ENCODE measurements at regions not wholly inside any gene's neighbourhood (a gene's known extent, or its start where the extent isn't known, plus 50 kb on each side); places are given as distances from the start of the nearest gene placed in this dataset.

DNA sequence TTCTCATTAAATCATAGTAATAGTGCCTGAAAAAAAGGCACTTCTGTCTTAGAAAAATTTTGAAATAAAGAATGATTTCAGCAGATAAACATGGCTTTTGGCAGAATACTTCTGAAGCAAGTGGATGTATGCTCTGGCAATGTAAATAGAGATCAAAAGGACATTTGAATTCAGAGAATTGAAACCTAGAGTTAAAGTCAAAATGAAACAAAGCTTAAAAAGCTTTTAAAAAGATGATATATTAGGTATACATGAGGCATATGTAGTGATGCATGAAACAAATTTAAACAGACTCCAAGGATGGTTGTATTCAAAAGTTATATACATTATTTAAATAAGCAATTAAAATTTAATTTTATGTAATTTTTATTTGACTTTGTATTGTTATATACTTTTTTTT lies 1344.5 kb upstream of the TMEFF2 start:
- TF ChIP-seq, protein P1, sequence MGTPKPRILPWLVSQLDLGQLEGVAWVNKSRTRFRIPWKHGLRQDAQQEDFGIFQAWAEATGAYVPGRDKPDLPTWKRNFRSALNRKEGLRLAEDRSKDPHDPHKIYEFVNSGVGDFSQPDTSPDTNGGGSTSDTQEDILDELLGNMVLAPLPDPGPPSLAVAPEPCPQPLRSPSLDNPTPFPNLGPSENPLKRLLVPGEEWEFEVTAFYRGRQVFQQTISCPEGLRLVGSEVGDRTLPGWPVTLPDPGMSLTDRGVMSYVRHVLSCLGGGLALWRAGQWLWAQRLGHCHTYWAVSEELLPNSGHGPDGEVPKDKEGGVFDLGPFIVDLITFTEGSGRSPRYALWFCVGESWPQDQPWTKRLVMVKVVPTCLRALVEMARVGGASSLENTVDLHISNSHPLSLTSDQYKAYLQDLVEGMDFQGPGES (IDR thresholded peaks at IDR 0.05; ENCODE audit: low read depth, low read length): no peak
- TF ChIP-seq ELF1 (IDR thresholded peaks at IDR 0.05) (no peak), EZH2phosphoT487 (IDR thresholded peaks at IDR 0.05; ENCODE audit: borderline replicate concordance, low read depth) (no peak), RCOR1 (IDR thresholded peaks at IDR 0.05; ENCODE audit: low read length) (no peak), POLR2AphosphoS5 (IDR thresholded peaks at IDR 0.05; ENCODE audit: low read depth, low read length) (no peak), MEF2A (IDR thresholded peaks at IDR 0.05; ENCODE audit: borderline replicate concordance, low read depth) (no peak), SIN3A (IDR thresholded peaks at IDR 0.05; ENCODE audit: borderline replicate concordance, low read depth, low read length) (no peak), TAF1 (IDR thresholded peaks at IDR 0.05; ENCODE audit: borderline replicate concordance, low read depth, low read length) (no peak), FOXM1 (IDR thresholded peaks at IDR 0.05; ENCODE audit: low read depth) (no peak)
- TF ChIP-seq, protein P2, sequence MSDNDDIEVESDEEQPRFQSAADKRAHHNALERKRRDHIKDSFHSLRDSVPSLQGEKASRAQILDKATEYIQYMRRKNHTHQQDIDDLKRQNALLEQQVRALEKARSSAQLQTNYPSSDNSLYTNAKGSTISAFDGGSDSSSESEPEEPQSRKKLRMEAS (IDR thresholded peaks at IDR 0.05; ENCODE audit: low read depth): no peak
- TF ChIP-seq, protein P3, sequence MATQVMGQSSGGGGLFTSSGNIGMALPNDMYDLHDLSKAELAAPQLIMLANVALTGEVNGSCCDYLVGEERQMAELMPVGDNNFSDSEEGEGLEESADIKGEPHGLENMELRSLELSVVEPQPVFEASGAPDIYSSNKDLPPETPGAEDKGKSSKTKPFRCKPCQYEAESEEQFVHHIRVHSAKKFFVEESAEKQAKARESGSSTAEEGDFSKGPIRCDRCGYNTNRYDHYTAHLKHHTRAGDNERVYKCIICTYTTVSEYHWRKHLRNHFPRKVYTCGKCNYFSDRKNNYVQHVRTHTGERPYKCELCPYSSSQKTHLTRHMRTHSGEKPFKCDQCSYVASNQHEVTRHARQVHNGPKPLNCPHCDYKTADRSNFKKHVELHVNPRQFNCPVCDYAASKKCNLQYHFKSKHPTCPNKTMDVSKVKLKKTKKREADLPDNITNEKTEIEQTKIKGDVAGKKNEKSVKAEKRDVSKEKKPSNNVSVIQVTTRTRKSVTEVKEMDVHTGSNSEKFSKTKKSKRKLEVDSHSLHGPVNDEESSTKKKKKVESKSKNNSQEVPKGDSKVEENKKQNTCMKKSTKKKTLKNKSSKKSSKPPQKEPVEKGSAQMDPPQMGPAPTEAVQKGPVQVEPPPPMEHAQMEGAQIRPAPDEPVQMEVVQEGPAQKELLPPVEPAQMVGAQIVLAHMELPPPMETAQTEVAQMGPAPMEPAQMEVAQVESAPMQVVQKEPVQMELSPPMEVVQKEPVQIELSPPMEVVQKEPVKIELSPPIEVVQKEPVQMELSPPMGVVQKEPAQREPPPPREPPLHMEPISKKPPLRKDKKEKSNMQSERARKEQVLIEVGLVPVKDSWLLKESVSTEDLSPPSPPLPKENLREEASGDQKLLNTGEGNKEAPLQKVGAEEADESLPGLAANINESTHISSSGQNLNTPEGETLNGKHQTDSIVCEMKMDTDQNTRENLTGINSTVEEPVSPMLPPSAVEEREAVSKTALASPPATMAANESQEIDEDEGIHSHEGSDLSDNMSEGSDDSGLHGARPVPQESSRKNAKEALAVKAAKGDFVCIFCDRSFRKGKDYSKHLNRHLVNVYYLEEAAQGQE (IDR thresholded peaks at IDR 0.05; ENCODE audit: low read depth, low read length): no peak
- Histone ChIP-seq H3K27me3 (ENCODE audit: insufficient read depth) (no peaks in the 10 kb centered on the region), H3K27ac (ENCODE audit: low read depth in 2 of 2, low read length in 1 of 2) (no peak overlapping the region), H3K4me1 (ENCODE audit: control insufficient read depth in 1 of 2, insufficient read depth in 2 of 2, low read depth in 1 of 2, low read length in 1 of 2) (no peaks in the 10 kb centered on the region; a peak in 1 of 4 replicates), H3K36me3 (replicated peaks in 1 of 2; ENCODE audit: control insufficient read depth in 1 of 2, insufficient read depth in 2 of 2, low read length in 1 of 2) (no peaks in the 10 kb centered on the region), H3K9me3 (no peaks in the 10 kb centered on the region), H3K4me2 (no peak overlapping the region), H3F3A (replicated peaks; ENCODE audit: insufficient read depth) (no peaks in the 10 kb centered on the region), H3K4me3 (ENCODE audit: low read depth in 2 of 2, low read length in 1 of 2) (no peak overlapping the region), H4K20me1 (ENCODE audit: insufficient read depth) (no peaks in the 10 kb centered on the region), H3K9ac (no peak overlapping the region), H3K9me2 (no peaks in the 10 kb centered on the region), H3K79me2 (ENCODE audit: insufficient read depth) (no peaks in the 10 kb centered on the region), H2AFZ (ENCODE audit: low read depth) (no peak overlapping the region)
- ChIA-PET CTCF (no interaction called here), POLR2A (no interaction called here)
- no peak for DNase-seq

DNA sequence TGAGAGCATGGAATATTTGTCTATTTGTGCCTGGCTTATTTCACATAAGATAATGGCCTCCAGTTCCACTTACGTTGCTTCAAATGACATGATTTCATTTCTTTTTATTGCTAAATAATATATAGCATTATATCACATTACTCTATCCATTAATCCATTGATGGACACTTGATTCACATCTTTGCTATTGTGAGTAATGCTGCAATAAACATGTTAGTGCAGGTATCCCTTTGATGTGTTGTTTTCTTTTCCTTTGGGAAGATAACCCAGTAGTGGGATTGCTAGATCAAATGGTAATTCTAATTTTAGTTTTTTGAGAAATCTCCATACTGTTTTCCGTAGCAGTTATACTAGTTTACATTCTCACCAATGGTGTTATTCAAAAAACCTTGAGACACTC lies 1343.3 kb upstream of the TMEFF2 start:
- Histone ChIP-seq H3K4me2 (no peak overlapping the region), H4K20me1 (ENCODE audit: insufficient read depth) (no peaks in the 10 kb centered on the region), H3K9me2 (no peaks in the 10 kb centered on the region), H3K27ac (ENCODE audit: low read depth in 2 of 2, low read length in 1 of 2) (no peak overlapping the region), H3K4me3 (ENCODE audit: low read depth in 2 of 2, low read length in 1 of 2) (no peak overlapping the region), H3F3A (replicated peaks; ENCODE audit: insufficient read depth) (no peaks in the 10 kb centered on the region), H3K36me3 (replicated peaks in 1 of 2; ENCODE audit: control insufficient read depth in 1 of 2, insufficient read depth in 2 of 2, low read length in 1 of 2) (no peaks in the 10 kb centered on the region), H3K79me2 (ENCODE audit: insufficient read depth) (no peaks in the 10 kb centered on the region), H3K4me1 (ENCODE audit: control insufficient read depth in 1 of 2, insufficient read depth in 2 of 2, low read depth in 1 of 2, low read length in 1 of 2) (no peaks in the 10 kb centered on the region; a peak in 1 of 4 replicates), H3K9me3 (no peaks in the 10 kb centered on the region), H3K27me3 (ENCODE audit: insufficient read depth) (no peaks in the 10 kb centered on the region), H2AFZ (ENCODE audit: low read depth) (no peak overlapping the region), H3K9ac (no peak overlapping the region)
- ChIA-PET CTCF (no interaction called here), POLR2A (no interaction called here)
- 52% methylated on average over 2 of the region's 2 CpGs for WGBS (ENCODE audit: low lambda C conversion rate)
- TF ChIP-seq, protein P2 (IDR thresholded peaks at IDR 0.05; ENCODE audit: low read depth): no peak
- TF ChIP-seq TAF1 (IDR thresholded peaks at IDR 0.05; ENCODE audit: borderline replicate concordance, low read depth, low read length) (no peak), SIN3A (IDR thresholded peaks at IDR 0.05; ENCODE audit: borderline replicate concordance, low read depth, low read length) (no peak), FOXJ3 (CRISPR knock-in tag; IDR thresholded peaks at IDR 0.05) (no peak), POLR2AphosphoS5 (IDR thresholded peaks at IDR 0.05; ENCODE audit: low read depth, low read length) (no peak), CHD2 (IDR thresholded peaks at IDR 0.05; ENCODE audit: low read length, partially characterized antibody) (no peak), RXRA (IDR thresholded peaks at IDR 0.05; ENCODE audit: borderline replicate concordance, low read depth) (no peak), TEAD4 (IDR thresholded peaks at IDR 0.05; ENCODE audit: borderline replicate concordance, insufficient read depth) (no peak)
- TF ChIP-seq, protein P4, sequence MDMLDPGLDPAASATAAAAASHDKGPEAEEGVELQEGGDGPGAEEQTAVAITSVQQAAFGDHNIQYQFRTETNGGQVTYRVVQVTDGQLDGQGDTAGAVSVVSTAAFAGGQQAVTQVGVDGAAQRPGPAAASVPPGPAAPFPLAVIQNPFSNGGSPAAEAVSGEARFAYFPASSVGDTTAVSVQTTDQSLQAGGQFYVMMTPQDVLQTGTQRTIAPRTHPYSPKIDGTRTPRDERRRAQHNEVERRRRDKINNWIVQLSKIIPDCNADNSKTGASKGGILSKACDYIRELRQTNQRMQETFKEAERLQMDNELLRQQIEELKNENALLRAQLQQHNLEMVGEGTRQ (IDR thresholded peaks at IDR 0.05; ENCODE audit: borderline replicate concordance, low read depth, low read length): no peak
- TF ChIP-seq, protein P5, sequence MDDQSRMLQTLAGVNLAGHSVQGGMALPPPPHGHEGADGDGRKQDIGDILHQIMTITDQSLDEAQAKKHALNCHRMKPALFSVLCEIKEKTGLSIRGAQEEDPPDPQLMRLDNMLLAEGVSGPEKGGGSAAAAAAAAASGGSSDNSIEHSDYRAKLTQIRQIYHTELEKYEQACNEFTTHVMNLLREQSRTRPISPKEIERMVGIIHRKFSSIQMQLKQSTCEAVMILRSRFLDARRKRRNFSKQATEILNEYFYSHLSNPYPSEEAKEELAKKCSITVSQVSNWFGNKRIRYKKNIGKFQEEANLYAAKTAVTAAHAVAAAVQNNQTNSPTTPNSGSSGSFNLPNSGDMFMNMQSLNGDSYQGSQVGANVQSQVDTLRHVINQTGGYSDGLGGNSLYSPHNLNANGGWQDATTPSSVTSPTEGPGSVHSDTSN (IDR thresholded peaks at IDR 0.05): no peak
- DNase-seq: no peak
